ENCODE measurements at regions not wholly inside any gene's neighbourhood (a gene's known extent, or its start where the extent isn't known, plus 50 kb on each side); places are given as distances from the start of the nearest gene placed in this dataset.

- H3K4me3 ChIP-seq (ENCODE audit: low read depth, low read length), result no peak overlapping the region
- H3K9me3 ChIP-seq (ENCODE audit: control insufficient read depth, insufficient read depth, low read length), result no peaks in the 10 kb centered on the region
- H3K36me3 ChIP-seq (ENCODE audit: control insufficient read depth, insufficient read depth, low read length), result no peaks in the 10 kb centered on the region
- H3K27ac ChIP-seq (ENCODE audit: low read depth, low read length), result no peak overlapping the region
- H3K4me1 ChIP-seq (ENCODE audit: control insufficient read depth, insufficient read depth, low read length), result no peaks in the 10 kb centered on the region
- no peaks in the 10 kb centered on the region for H3K27me3 ChIP-seq (ENCODE audit: control insufficient read depth, insufficient read depth, low read length)
- DNase-seq (ENCODE audit: low read depth in 4 of 6, low spot score in 6 of 6), result no peak
These were observed 800.0 kb downstream of the PDHA2 start for GRCh38 chr4:96639932-96640331.

DNA sequence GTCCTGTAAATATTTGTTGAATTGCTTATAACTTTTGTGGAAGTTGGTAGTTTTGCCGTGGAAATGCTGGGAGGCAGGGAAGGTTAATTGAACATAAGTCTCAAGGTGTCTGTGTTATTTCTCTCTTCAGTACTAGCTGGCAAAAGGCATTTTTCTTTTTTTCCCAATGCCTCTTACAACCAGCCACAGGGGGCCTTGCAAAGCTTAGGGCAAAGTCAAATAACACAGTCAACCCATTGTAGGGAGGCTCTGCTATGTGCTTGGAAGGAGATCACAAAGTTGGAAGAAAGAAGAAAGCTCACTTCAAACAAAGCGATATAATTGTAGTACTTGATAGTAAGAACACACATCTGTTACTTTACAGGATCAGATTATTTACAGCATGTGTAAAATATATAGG lies 802.6 kb downstream of the PDHA2 start:
- Histone ChIP-seq H3K27ac (ENCODE audit: low read depth, low read length) (no peak overlapping the region), H3K36me3 (ENCODE audit: control insufficient read depth, insufficient read depth, low read length) (no peaks in the 10 kb centered on the region), H3K4me3 (ENCODE audit: low read depth, low read length) (no peak overlapping the region), H3K27me3 (ENCODE audit: control insufficient read depth, insufficient read depth, low read length) (no peaks in the 10 kb centered on the region), H3K4me1 (ENCODE audit: control insufficient read depth, insufficient read depth, low read length) (no peaks in the 10 kb centered on the region), H3K9me3 (ENCODE audit: control insufficient read depth, insufficient read depth, low read length) (no peaks in the 10 kb centered on the region)
- peak in 2 of 6 donors; percentile 8 to 14 for DNase-seq (ENCODE audit: low read depth in 4 of 6, low spot score in 6 of 6)
- no CpG with 5 or more reads among the region's 2 CpGs for WGBS (ENCODE audit: insufficient coverage)

- DNase-seq (ENCODE audit: low read depth in 4 of 6, low spot score in 6 of 6), result no peak
- Histone ChIP-seq H3K9me3 (ENCODE audit: control insufficient read depth, insufficient read depth, low read length) (no peaks in the 10 kb centered on the region), H3K4me1 (ENCODE audit: control insufficient read depth, insufficient read depth, low read length) (no peaks in the 10 kb centered on the region), H3K4me3 (ENCODE audit: low read depth, low read length) (no peak overlapping the region), H3K36me3 (ENCODE audit: control insufficient read depth, insufficient read depth, low read length) (no peaks in the 10 kb centered on the region), H3K27ac (ENCODE audit: low read depth, low read length) (no peak overlapping the region), H3K27me3 (ENCODE audit: control insufficient read depth, insufficient read depth, low read length) (no peaks in the 10 kb centered on the region)
- no CpG with 5 or more reads among the region's 1 CpG for WGBS (ENCODE audit: insufficient coverage)
These were observed 806.3 kb downstream of the PDHA2 start for GRCh38 chr4:96646146-96646545.

- Histone ChIP-seq H3K36me3 (ENCODE audit: control insufficient read depth, insufficient read depth, low read length) (no peaks in the 10 kb centered on the region), H3K27me3 (ENCODE audit: control insufficient read depth, insufficient read depth, low read length) (no peaks in the 10 kb centered on the region), H3K9me3 (ENCODE audit: control insufficient read depth, insufficient read depth, low read length) (no peaks in the 10 kb centered on the region), H3K4me3 (ENCODE audit: low read depth, low read length) (no peak overlapping the region), H3K4me1 (ENCODE audit: control insufficient read depth, insufficient read depth, low read length) (no peaks in the 10 kb centered on the region), H3K27ac (ENCODE audit: low read depth, low read length) (no peak overlapping the region)
- DNase-seq (ENCODE audit: low read depth in 4 of 6, low spot score in 6 of 6), result no peak
- WGBS (ENCODE audit: insufficient coverage), result 100% methylated on average over 1 of the region's 1 CpG
These were observed 809.6 kb downstream of the PDHA2 start for GRCh38 chr4:96649536-96649935.

GRCh38 chr4:96652158-96652557 lies 812.3 kb downstream of the PDHA2 start:
- no peaks in the 10 kb centered on the region for H3K27me3 ChIP-seq (ENCODE audit: control insufficient read depth, insufficient read depth, low read length)
- H3K9me3 ChIP-seq (ENCODE audit: control insufficient read depth, insufficient read depth, low read length), result no peaks in the 10 kb centered on the region
- H3K4me1 ChIP-seq (ENCODE audit: control insufficient read depth, insufficient read depth, low read length), result no peaks in the 10 kb centered on the region
- no peak overlapping the region for H3K27ac ChIP-seq (ENCODE audit: low read depth, low read length)
- DNase-seq (ENCODE audit: low read depth in 4 of 6, low spot score in 6 of 6), result no peak
- no CpG with 5 or more reads among the region's 1 CpG for WGBS (ENCODE audit: insufficient coverage)
- H3K36me3 ChIP-seq (ENCODE audit: control insufficient read depth, insufficient read depth, low read length), result no peaks in the 10 kb centered on the region
- H3K4me3 ChIP-seq (ENCODE audit: low read depth, low read length), result no peak overlapping the region

DNA sequence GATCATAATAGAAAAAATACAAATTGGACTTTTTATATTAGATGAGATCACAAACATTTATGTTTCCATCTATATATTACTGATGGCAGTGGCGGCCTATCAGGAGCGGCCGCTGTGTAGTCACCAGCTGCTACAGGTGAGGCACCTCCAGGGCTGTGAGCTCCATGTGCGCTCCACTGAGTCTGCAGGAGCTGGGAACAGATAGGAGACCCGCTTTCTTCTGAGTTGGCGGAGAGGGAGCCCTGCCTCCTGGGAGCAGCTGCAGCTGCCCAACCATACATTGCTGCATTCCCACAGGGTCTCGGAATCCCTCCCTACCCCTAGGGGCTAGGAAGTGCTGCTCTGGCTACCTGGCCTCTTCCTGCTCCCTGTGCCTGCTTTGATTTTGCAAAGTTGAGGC lies 812.9 kb downstream of the PDHA2 start:
- no peaks in the 10 kb centered on the region for H3K4me1 ChIP-seq (ENCODE audit: control insufficient read depth, insufficient read depth, low read length)
- H3K36me3 ChIP-seq (ENCODE audit: control insufficient read depth, insufficient read depth, low read length), result no peaks in the 10 kb centered on the region
- 100% methylated on average over 2 of the region's 7 CpGs for WGBS (ENCODE audit: insufficient coverage)
- H3K27me3 ChIP-seq (ENCODE audit: control insufficient read depth, insufficient read depth, low read length), result no peaks in the 10 kb centered on the region
- no peak overlapping the region for H3K4me3 ChIP-seq (ENCODE audit: low read depth, low read length)
- H3K27ac ChIP-seq (ENCODE audit: low read depth, low read length), result no peak overlapping the region
- H3K9me3 ChIP-seq (ENCODE audit: control insufficient read depth, insufficient read depth, low read length), result no peaks in the 10 kb centered on the region
- DNase-seq (ENCODE audit: low read depth in 4 of 6, low spot score in 6 of 6), result no peak

DNA sequence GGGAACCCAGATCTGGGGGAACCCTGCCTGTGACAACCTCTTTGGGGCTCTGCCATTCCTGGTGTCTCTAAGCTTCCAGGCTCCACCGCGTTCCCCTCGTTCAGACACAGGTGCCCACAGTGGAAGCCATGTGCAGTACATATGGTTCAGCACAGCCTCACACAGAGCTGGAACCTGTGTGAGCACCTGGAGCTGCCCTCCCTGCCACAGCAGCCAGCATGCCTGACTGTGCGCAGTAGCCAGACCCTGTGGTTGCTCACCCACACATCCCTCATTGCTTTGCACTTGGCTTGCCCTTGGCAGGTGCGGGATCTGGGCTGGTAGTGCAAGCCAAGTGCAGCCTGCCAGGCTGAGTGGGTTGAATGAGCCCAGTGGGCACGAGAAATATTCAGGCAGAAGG lies 814.2 kb downstream of the PDHA2 start:
- H3K9me3 ChIP-seq (ENCODE audit: control insufficient read depth, insufficient read depth, low read length), result no peaks in the 10 kb centered on the region
- DNase-seq (ENCODE audit: low read depth in 4 of 6, low spot score in 6 of 6), result no peak

GRCh38 chr4:96670381-96670780 lies 830.5 kb downstream of the PDHA2 start:
- Histone ChIP-seq H3K27ac (ENCODE audit: low read depth, low read length) (no peak overlapping the region), H3K36me3 (ENCODE audit: control insufficient read depth, insufficient read depth, low read length) (no peaks in the 10 kb centered on the region), H3K4me3 (ENCODE audit: low read depth, low read length) (no peak overlapping the region), H3K27me3 (ENCODE audit: control insufficient read depth, insufficient read depth, low read length) (no peaks in the 10 kb centered on the region), H3K4me1 (ENCODE audit: control insufficient read depth, insufficient read depth, low read length) (no peaks in the 10 kb centered on the region), H3K9me3 (ENCODE audit: control insufficient read depth, insufficient read depth, low read length) (no peaks in the 10 kb centered on the region)
- DNase-seq (ENCODE audit: low read depth in 4 of 6, low spot score in 6 of 6), result peak in 1 of 6 donors; percentile 32
- WGBS (ENCODE audit: insufficient coverage), result no CpG with 5 or more reads among the region's 2 CpGs

More for the DNA sequence above, 814.2 kb downstream of the PDHA2 start:
- H3K36me3 ChIP-seq (ENCODE audit: control insufficient read depth, insufficient read depth, low read length), result no peaks in the 10 kb centered on the region
- H3K4me3 ChIP-seq (ENCODE audit: low read depth, low read length), result no peak overlapping the region
- 98% methylated on average over 6 of the region's 6 CpGs for WGBS (ENCODE audit: insufficient coverage)
- no peaks in the 10 kb centered on the region for H3K27me3 ChIP-seq (ENCODE audit: control insufficient read depth, insufficient read depth, low read length)
- H3K27ac ChIP-seq (ENCODE audit: low read depth, low read length), result no peak overlapping the region
- H3K4me1 ChIP-seq (ENCODE audit: control insufficient read depth, insufficient read depth, low read length), result no peaks in the 10 kb centered on the region

GRCh38 chr4:96675416-96675815 lies 835.5 kb downstream of the PDHA2 start:
- H3K9me3 ChIP-seq (ENCODE audit: control insufficient read depth, insufficient read depth, low read length), result no peaks in the 10 kb centered on the region
- H3K27ac ChIP-seq (ENCODE audit: low read depth, low read length), result no peak overlapping the region
- no peaks in the 10 kb centered on the region for H3K27me3 ChIP-seq (ENCODE audit: control insufficient read depth, insufficient read depth, low read length)
- H3K36me3 ChIP-seq (ENCODE audit: control insufficient read depth, insufficient read depth, low read length), result no peaks in the 10 kb centered on the region
- no peak overlapping the region for H3K4me3 ChIP-seq (ENCODE audit: low read depth, low read length)
- H3K4me1 ChIP-seq (ENCODE audit: control insufficient read depth, insufficient read depth, low read length), result no peaks in the 10 kb centered on the region
- no peak for DNase-seq (ENCODE audit: low read depth in 4 of 6, low spot score in 6 of 6)
- 86% methylated on average over 1 of the region's 1 CpG for WGBS (ENCODE audit: insufficient coverage)

DNA sequence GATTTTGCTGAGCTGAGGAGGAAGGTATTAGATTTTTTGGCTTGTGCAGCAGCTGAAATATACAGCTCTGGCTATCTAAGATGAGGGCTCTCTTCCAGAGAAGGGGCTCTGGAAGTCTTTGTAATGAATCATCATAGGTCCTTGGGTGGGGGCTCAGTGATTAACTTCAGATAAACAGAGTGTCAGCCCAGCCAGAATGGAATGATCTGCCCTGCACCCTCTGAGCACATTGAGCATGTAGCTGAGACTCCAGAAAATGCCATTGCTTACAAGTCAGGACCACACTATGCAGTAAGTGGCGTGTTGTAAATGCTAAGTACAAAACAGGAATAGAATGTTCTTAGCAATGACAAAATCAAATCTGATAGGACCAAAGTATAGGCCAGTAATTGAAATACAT lies 836.0 kb downstream of the PDHA2 start:
- Histone ChIP-seq H3K4me3 (ENCODE audit: low read depth, low read length) (no peak overlapping the region), H3K9me3 (ENCODE audit: control insufficient read depth, insufficient read depth, low read length) (no peaks in the 10 kb centered on the region), H3K27me3 (ENCODE audit: control insufficient read depth, insufficient read depth, low read length) (no peaks in the 10 kb centered on the region), H3K36me3 (ENCODE audit: control insufficient read depth, insufficient read depth, low read length) (no peaks in the 10 kb centered on the region), H3K4me1 (ENCODE audit: control insufficient read depth, insufficient read depth, low read length) (no peaks in the 10 kb centered on the region), H3K27ac (ENCODE audit: low read depth, low read length) (no peak overlapping the region)
- no peak for DNase-seq (ENCODE audit: low read depth in 4 of 6, low spot score in 6 of 6)
- 100% methylated on average over 1 of the region's 1 CpG for WGBS (ENCODE audit: insufficient coverage)

Measured in spinal cord (tissue), 9 donors.